GM21717 (cell line): ENCODE measurements at regions not wholly inside any gene's neighbourhood (a gene's known extent, or its start where the extent isn't known, plus 50 kb on each side); places are given as distances from the start of the nearest gene placed in this dataset.
"Not testable (repeated sequence)": the region's sequence is repeated elsewhere in the genome, so short reads cannot be mapped to it uniquely, and the experiment has no call there.

ENCODE experiments used
- ATAC-seq: cut with Tn5 transposase; IDR thresholded peaks from one replicate; pipeline ENCODE4 v1.9.1; 2021; ENCODE audit warnings: mild to moderate bottlenecking, moderate library complexity; ENCODE audit not compliant: unreplicated experiment

DNA sequence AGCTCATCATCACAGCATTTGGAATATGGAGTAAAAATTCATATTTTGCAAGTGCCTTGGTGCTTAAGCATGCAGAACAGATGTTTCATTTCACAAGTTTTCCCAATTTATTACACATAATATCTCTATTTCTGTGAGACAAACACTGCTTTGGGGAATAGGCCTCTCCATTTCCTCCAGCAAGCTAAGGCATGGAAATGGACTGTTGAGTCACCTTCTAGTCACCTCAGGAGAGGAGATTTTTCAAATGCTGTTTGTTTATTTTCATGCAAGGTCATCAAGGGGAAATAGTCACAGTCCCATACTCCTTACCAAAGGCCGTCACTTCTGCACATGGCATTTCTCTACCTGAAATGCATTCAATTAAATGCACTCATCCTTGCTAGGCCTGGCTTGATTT lies 57.4 kb upstream of the NUTM2D start:
- not testable (repeated sequence) for ATAC-seq

DNA sequence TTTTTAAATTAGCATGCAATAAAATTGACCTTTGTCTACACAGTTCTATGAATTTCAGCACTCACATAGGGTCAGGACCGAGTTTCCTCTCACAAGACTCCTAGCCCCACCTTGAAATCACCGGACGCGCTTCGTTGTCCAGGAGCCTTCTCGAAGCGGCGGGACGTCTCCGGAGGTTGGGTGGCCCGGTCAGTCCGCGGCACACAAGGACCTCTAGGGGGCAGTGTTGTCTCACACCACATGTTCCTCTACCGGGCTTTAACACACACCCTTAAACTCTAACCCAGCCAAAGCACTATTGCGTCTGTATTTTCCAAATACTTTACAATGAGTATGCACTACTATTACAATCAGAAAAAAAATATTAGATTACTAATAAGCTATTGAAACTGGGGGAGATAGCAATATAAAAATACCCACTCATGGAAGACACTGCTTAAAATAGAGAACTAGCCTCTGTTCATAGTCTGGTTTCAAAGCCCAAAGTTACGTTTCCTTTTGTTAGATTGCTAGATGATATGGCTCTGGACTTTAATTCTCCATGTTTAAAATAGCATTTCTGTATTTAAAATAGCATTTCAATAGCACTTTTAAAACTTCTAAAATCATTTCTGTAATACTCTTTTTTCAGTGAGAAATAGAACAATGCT lies 56.0 kb upstream of the NUTM2D start:
- peak; percentile 66 for ATAC-seq

DNA sequence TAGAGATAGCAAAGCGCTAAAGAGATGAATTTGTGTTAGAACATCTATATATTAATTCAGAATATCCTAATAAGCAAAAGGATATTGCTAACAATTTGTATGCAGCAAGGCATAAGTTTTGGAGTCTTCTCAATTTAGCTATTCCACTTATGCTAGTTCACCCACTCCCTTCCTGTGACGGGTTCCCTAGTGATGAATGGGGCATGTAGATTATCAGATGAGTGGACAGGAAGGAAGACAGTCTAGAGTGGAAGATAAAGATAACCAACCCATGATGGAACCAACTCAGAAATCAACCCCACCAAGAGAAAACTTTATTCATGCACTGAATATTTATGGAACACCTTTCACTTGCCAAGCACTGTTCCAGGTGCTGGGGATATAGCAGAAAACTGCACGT lies 55.4 kb upstream of the NUTM2D start:
- not testable (repeated sequence) for ATAC-seq

DNA sequence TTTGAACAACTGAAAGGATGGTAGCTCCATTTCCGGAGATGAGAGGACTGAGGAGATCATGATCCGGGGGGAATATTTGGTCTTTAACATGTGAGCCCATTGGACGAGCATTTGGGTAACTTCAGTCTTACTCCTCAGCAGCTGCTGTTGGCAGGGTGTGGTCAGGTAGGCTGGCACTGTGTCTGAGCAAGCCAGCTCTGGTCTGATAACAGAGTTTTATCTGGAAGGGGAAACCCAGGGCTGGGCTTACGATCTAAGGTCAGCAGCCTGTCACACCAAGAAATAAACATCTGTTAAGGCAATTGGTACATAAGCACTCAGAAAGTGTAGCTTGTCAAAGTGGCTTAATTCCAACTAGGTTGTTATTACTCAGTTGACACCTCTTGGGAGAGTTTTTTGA lies 53.8 kb upstream of the NUTM2D start:
- not testable (repeated sequence) for ATAC-seq

DNA sequence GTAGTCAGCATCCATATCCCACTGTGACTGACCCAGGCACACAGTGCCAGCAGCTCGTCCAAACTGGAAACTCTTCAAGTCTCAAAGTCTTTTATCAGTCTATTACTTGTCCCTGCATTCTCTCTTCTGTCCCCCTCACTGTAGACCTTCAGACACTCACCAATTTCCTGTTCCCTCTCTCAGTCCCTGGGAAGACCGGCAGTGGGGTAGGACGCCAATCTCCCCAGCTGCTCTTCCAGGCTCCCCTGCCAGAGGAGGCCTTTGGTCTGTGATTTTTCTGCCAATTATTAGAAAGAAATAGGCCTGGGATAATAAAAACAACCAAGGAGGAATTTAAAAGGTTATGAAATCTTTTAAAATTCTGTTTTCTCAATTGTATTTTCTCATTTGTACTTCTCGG lies 50.9 kb upstream of the NUTM2D start:
- ATAC-seq = not testable (repeated sequence)
